ENCODE measurements at regions not wholly inside any gene's neighbourhood (a gene's known extent, or its start where the extent isn't known, plus 50 kb on each side); places are given as distances from the start of the nearest gene placed in this dataset.

DNA sequence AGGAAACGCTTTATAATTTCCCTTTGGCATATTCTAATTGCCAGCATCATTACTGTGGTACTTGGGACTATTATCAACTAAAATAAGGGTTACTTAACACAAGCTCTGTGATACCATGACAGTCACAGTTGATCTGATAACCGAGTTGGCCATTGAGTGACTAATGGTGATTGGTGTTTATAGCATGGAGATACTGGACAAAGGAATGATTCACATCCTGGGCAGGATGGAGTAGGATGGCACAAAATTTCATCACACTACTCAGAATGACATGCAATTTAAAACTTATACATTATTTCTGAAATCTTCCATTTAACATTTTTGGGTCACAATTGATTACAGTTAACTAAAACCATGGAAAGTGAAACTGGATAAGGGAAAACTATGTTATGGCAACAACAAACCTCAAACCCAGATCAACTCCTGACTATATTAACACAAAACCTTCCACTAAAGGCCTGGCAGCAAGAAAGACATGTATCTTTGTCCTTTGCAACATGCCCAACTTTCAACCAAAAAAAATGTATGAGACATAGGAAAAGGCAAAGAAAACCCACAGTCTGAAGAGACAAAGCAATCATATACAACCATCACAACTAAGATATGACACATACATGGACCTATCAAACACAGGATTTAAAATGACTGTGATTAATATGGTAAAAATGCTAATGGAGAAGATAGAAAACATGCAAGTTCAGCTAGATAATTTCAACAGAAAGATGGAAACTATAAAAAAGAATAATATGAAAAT is 208.5 kb upstream of the NRP1 start:
- TF ChIP-seq, protein P1, sequence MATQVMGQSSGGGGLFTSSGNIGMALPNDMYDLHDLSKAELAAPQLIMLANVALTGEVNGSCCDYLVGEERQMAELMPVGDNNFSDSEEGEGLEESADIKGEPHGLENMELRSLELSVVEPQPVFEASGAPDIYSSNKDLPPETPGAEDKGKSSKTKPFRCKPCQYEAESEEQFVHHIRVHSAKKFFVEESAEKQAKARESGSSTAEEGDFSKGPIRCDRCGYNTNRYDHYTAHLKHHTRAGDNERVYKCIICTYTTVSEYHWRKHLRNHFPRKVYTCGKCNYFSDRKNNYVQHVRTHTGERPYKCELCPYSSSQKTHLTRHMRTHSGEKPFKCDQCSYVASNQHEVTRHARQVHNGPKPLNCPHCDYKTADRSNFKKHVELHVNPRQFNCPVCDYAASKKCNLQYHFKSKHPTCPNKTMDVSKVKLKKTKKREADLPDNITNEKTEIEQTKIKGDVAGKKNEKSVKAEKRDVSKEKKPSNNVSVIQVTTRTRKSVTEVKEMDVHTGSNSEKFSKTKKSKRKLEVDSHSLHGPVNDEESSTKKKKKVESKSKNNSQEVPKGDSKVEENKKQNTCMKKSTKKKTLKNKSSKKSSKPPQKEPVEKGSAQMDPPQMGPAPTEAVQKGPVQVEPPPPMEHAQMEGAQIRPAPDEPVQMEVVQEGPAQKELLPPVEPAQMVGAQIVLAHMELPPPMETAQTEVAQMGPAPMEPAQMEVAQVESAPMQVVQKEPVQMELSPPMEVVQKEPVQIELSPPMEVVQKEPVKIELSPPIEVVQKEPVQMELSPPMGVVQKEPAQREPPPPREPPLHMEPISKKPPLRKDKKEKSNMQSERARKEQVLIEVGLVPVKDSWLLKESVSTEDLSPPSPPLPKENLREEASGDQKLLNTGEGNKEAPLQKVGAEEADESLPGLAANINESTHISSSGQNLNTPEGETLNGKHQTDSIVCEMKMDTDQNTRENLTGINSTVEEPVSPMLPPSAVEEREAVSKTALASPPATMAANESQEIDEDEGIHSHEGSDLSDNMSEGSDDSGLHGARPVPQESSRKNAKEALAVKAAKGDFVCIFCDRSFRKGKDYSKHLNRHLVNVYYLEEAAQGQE (IDR thresholded peaks at IDR 0.05; ENCODE audit: insufficient read depth in 1 of 2, low read depth in 2 of 2, low read length in 2 of 2) = no peak
- no peak for TF ChIP-seq POLR2AphosphoS5 (IDR thresholded peaks at IDR 0.05; ENCODE audit: low read depth, low read length)
- TF ChIP-seq FOXP2 (optimal IDR thresholded peaks at IDR 0.05; ENCODE audit: borderline replicate concordance, extremely low read depth, extremely low read length, insufficient read depth) = no peak
- no peak for TF ChIP-seq SIN3A (IDR thresholded peaks at IDR 0.05; ENCODE audit: borderline replicate concordance, insufficient read depth, low read length)
- no peak for TF ChIP-seq TAF1 (IDR thresholded peaks at IDR 0.05; ENCODE audit: borderline replicate concordance, insufficient read depth, low read length)

DNA sequence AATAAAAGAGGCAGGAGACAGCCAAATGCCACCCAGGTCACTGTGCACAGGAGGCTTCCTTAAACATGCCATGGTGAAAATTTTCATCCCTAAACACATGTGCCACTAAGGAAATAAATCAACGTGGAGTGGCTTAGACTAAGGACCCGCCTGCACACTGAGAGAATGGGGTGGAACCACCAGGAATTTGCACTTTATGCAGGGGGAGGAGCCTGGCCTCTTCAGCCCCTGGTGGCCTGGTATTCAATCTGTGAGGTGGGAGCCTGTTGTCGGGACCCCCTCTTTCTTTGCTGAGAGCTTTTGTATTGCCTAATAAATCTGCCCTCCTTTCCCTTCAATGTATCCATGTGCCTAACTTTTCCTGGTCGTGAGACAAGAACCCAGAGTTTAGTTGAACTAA is 204.6 kb upstream of the NRP1 start:
- TF ChIP-seq POLR2AphosphoS5 (IDR thresholded peaks at IDR 0.05; ENCODE audit: low read depth, low read length) (no peak), SIN3A (IDR thresholded peaks at IDR 0.05; ENCODE audit: borderline replicate concordance, insufficient read depth, low read length) (no peak), TAF1 (IDR thresholded peaks at IDR 0.05; ENCODE audit: borderline replicate concordance, insufficient read depth, low read length) (no peak), FOXP2 (optimal IDR thresholded peaks at IDR 0.05; ENCODE audit: borderline replicate concordance, extremely low read depth, extremely low read length, insufficient read depth) (no peak)
- TF ChIP-seq, protein P1 (IDR thresholded peaks at IDR 0.05; ENCODE audit: insufficient read depth in 1 of 2, low read depth in 2 of 2, low read length in 2 of 2) = no peak

DNA sequence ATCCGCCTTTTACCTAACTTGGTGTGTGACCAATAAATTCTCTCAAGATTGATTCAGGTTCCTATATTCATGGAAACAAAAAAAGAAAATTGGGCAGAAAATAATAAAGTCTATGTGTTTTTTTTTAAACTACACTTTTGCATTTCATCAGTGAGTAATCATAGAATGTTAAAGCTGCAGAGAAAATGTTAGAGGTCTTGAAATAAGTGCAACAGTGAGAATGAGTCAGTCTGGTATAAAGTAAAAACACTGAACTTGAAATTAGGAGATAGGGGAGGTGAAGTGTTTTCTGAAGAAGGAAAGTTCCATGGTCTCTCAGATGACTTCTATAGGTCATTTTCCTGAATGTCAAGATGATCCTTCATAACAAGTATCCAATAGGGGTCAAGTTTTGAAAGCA is 202.6 kb upstream of the NRP1 start:
- no peak for TF ChIP-seq FOXP2 (optimal IDR thresholded peaks at IDR 0.05; ENCODE audit: borderline replicate concordance, extremely low read depth, extremely low read length, insufficient read depth)
- no peak for TF ChIP-seq TAF1 (IDR thresholded peaks at IDR 0.05; ENCODE audit: borderline replicate concordance, insufficient read depth, low read length)
- TF ChIP-seq, protein P1 (IDR thresholded peaks at IDR 0.05; ENCODE audit: insufficient read depth in 1 of 2, low read depth in 2 of 2, low read length in 2 of 2) = no peak
- no peak for TF ChIP-seq POLR2AphosphoS5 (IDR thresholded peaks at IDR 0.05; ENCODE audit: low read depth, low read length)
- TF ChIP-seq SIN3A (IDR thresholded peaks at IDR 0.05; ENCODE audit: borderline replicate concordance, insufficient read depth, low read length) = no peak

DNA sequence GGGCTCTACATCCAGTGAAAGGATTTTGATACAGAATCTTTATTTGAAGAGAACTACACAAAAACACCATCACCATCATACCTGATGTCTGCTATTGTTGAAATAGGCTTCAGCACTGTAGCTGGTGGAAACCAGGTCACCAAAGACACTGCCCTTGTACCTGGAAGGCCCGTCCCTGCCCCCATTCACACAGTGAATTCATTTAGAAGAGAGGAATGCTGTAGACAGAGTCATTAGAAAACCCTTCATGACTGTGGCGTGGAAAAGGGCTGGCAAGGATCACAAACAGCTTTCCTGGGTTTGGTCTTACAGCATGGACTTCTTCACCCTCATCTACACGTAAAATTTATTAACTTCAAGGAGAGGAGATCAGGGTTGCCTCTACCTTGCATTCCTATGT is 202.0 kb upstream of the NRP1 start:
- TF ChIP-seq, protein P1 (IDR thresholded peaks at IDR 0.05; ENCODE audit: insufficient read depth in 1 of 2, low read depth in 2 of 2, low read length in 2 of 2) = no peak
- TF ChIP-seq TAF1 (IDR thresholded peaks at IDR 0.05; ENCODE audit: borderline replicate concordance, insufficient read depth, low read length) = no peak
- no peak for TF ChIP-seq FOXP2 (optimal IDR thresholded peaks at IDR 0.05; ENCODE audit: borderline replicate concordance, extremely low read depth, extremely low read length, insufficient read depth)
- TF ChIP-seq POLR2AphosphoS5 (IDR thresholded peaks at IDR 0.05; ENCODE audit: low read depth, low read length) = no peak
- TF ChIP-seq SIN3A (IDR thresholded peaks at IDR 0.05; ENCODE audit: borderline replicate concordance, insufficient read depth, low read length) = no peak

Data from PFSK-1 (cell line).